ENCODE measurements at regions not wholly inside any gene's neighbourhood (a gene's known extent, or its start where the extent isn't known, plus 50 kb on each side); places are given as distances from the start of the nearest gene placed in this dataset.

- TF ChIP-seq CTCF (IDR thresholded peaks at IDR 0.05; ENCODE audit: partially characterized antibody, unreplicated experiment) = no peak
- no peaks in the 10 kb centered on the region for H3K27me3 Mint-ChIP-seq (ENCODE audit: unreplicated experiment)
- H3K9me3 Mint-ChIP-seq (ENCODE audit: unreplicated experiment) = peaks cover 9% of the 10 kb centered on the region
- no peak overlapping the region for H3K4me3 Mint-ChIP-seq (ENCODE audit: unreplicated experiment)
- peak; percentile 2 for DNase-seq
- no peaks in the 10 kb centered on the region for H3K4me1 Mint-ChIP-seq (ENCODE audit: low read depth, unreplicated experiment)
- no peak overlapping the region for H3K27ac Mint-ChIP-seq (ENCODE audit: unreplicated experiment)
- no peaks in the 10 kb centered on the region for H3K36me3 Mint-ChIP-seq (ENCODE audit: unreplicated experiment)
Measured at GRCh38 chr12:34402899-34403705, 380.8 kb downstream of the ALG10 start.

GRCh38 chr12:34403706-34404376 is 381.5 kb downstream of the ALG10 start:
- DNase-seq = no peak
- no peaks in the 10 kb centered on the region for H3K4me1 Mint-ChIP-seq (ENCODE audit: low read depth, unreplicated experiment)
- no peak for TF ChIP-seq CTCF (IDR thresholded peaks at IDR 0.05; ENCODE audit: partially characterized antibody, unreplicated experiment)
- H3K27ac Mint-ChIP-seq (ENCODE audit: unreplicated experiment) = no peak overlapping the region
- no peaks in the 10 kb centered on the region for H3K27me3 Mint-ChIP-seq (ENCODE audit: unreplicated experiment)
- no peaks in the 10 kb centered on the region for H3K36me3 Mint-ChIP-seq (ENCODE audit: unreplicated experiment)
- no peak overlapping the region for H3K4me3 Mint-ChIP-seq (ENCODE audit: unreplicated experiment)
- H3K9me3 Mint-ChIP-seq (ENCODE audit: unreplicated experiment) = peaks cover 9% of the 10 kb centered on the region

- no peak for TF ChIP-seq CTCF (IDR thresholded peaks at IDR 0.05; ENCODE audit: partially characterized antibody, unreplicated experiment)
- no peaks in the 10 kb centered on the region for H3K36me3 Mint-ChIP-seq (ENCODE audit: unreplicated experiment)
- H3K27ac Mint-ChIP-seq (ENCODE audit: unreplicated experiment) = no peak overlapping the region
- DNase-seq = peak; percentile 2
- H3K27me3 Mint-ChIP-seq (ENCODE audit: unreplicated experiment) = no peaks in the 10 kb centered on the region
- no peak overlapping the region for H3K4me3 Mint-ChIP-seq (ENCODE audit: unreplicated experiment)
- no peaks in the 10 kb centered on the region for H3K4me1 Mint-ChIP-seq (ENCODE audit: low read depth, unreplicated experiment)
- H3K9me3 Mint-ChIP-seq (ENCODE audit: unreplicated experiment) = peaks cover 9% of the 10 kb centered on the region
Measured at GRCh38 chr12:34404377-34405285, 382.3 kb downstream of the ALG10 start.

GRCh38 chr12:34405286-34406227 is 383.3 kb downstream of the ALG10 start:
- peak; percentile 7 for DNase-seq
- H3K4me1 Mint-ChIP-seq (ENCODE audit: low read depth, unreplicated experiment) = no peaks in the 10 kb centered on the region
- no peaks in the 10 kb centered on the region for H3K27me3 Mint-ChIP-seq (ENCODE audit: unreplicated experiment)
- H3K36me3 Mint-ChIP-seq (ENCODE audit: unreplicated experiment) = no peaks in the 10 kb centered on the region
- no peak overlapping the region for H3K4me3 Mint-ChIP-seq (ENCODE audit: unreplicated experiment)
- H3K9me3 Mint-ChIP-seq (ENCODE audit: unreplicated experiment) = peaks cover 13% of the 10 kb centered on the region
- H3K27ac Mint-ChIP-seq (ENCODE audit: unreplicated experiment) = no peak overlapping the region
- no peak for TF ChIP-seq CTCF (IDR thresholded peaks at IDR 0.05; ENCODE audit: partially characterized antibody, unreplicated experiment)
